H1 (cell line): ENCODE measurements at regions not wholly inside any gene's neighbourhood (a gene's known extent, or its start where the extent isn't known, plus 50 kb on each side); places are given as distances from the start of the nearest gene placed in this dataset.
"Not testable (repeated sequence)": the region's sequence is repeated elsewhere in the genome, so short reads cannot be mapped to it uniquely, and the experiment has no call there.

Experiments
- CTCF ChIA-PET: fragments of 300-600 bp; sonication (Branson Sonifier 250); formaldehyde crosslinking; loops from one replicate; lab custom pipeline; 2021; ENCODE audit not compliant: partially characterized antibody; lab: Charles Lee
- POLR2A ChIA-PET: fragments of 300-600 bp; sonication (Branson Sonifier 250); formaldehyde crosslinking; loops from one replicate; lab custom pipeline; 2021; ENCODE audit warnings: inconsistent platforms; ENCODE audit not compliant: partially characterized antibody; lab: Charles Lee
- DNase-seq, 2 experiments: peaks; one replicate each; pipeline versions ENCODE4 v3.0.0 to v3.0.0-alpha.2; 2010 to 2022; ENCODE audit warnings: low spot score in 2 of 2, low read depth in 1 of 2, mixed read lengths in 1 of 2
- FAIRE-seq: peaks from 2 replicates; lab custom pipeline; 2011; peaks lifted over from hg19 to GRCh38; lab: Jason Lieb, UNC
- H2AFZ ChIP-seq: 2 replicates; pipeline ENCODE4 v1.8.1; 2012; ENCODE audit warnings: low read length, inconsistent platforms
- H2AK5ac ChIP-seq: 2 replicates; pipeline ENCODE4 v1.6.1; 2013; ENCODE audit warnings: low read depth, low read length
- H2BK120ac ChIP-seq: replicated peaks from 2 replicates; pipeline ENCODE3; 2013; ENCODE audit warnings: low read depth, low read length, inconsistent platforms
- H2BK12ac ChIP-seq: 2 replicates; pipeline ENCODE4 v1.6.1; 2013; ENCODE audit warnings: low read depth, low read length
- H2BK15ac ChIP-seq: 2 replicates; pipeline ENCODE4 v1.6.1; 2013; ENCODE audit warnings: low read length
- H2BK20ac ChIP-seq: 2 replicates; pipeline ENCODE4 v1.6.1; 2013; ENCODE audit warnings: low read length
- H2BK5ac ChIP-seq: 2 replicates; pipeline ENCODE4 v1.6.1; 2013; ENCODE audit warnings: low read depth, low read length
- H3K14ac ChIP-seq: 2 replicates; pipeline ENCODE4 v1.6.1; 2013; ENCODE audit warnings: inconsistent platforms; ENCODE audit not compliant: insufficient read length
- H3K18ac ChIP-seq: 2 replicates; pipeline ENCODE4 v1.6.1; 2013; ENCODE audit warnings: low read length; ENCODE audit errors: extremely low read depth
- H3K23ac ChIP-seq: 2 replicates; pipeline ENCODE4 v1.6.1; 2013; ENCODE audit warnings: inconsistent platforms; ENCODE audit not compliant: insufficient read length
- H3K23me2 ChIP-seq: 2 replicates; pipeline ENCODE4 v1.6.1; 2013; ENCODE audit warnings: low read depth, low read length
- H3K27ac ChIP-seq: 2 replicates; pipeline ENCODE4 v1.6.1; 2011; ENCODE audit warnings: low read depth, low read length, inconsistent platforms
- H3K27me3 ChIP-seq, 4 experiments: replicated peaks in 1 of 4; 1 replicate in 1 of 4; 2 replicates in 3 of 4; pipeline versions ENCODE4 v1.6.1 to v1.8.1; 2011 to 2013; ENCODE audit warnings: low read length in 3 of 4, mild to moderate bottlenecking in 3 of 4, inconsistent platforms in 2 of 4, mixed read lengths in 2 of 4, moderate library complexity in 1 of 4; ENCODE audit not compliant: control insufficient read depth in 3 of 4, insufficient read depth in 3 of 4; ENCODE audit errors: extremely low read depth in 1 of 4
- H3K36me3 ChIP-seq, 4 experiments: 2 replicates each; pipeline versions ENCODE4 v1.6.1 to v1.8.1; 2011 to 2013; ENCODE audit warnings: mild to moderate bottlenecking in 4 of 4, low read length in 3 of 4, moderate library complexity in 2 of 4, control low read depth in 1 of 4, inconsistent platforms in 1 of 4; ENCODE audit not compliant: insufficient read depth in 4 of 4, control insufficient read depth in 2 of 4
- H3K4ac ChIP-seq: replicated peaks from 2 replicates; pipeline ENCODE3; 2013; ENCODE audit warnings: low read length, low read depth, mixed read lengths, inconsistent platforms; ENCODE audit not compliant: insufficient read length
- H3K4me1 ChIP-seq, 4 experiments: replicated peaks in 1 of 4; 1 replicate in 1 of 4; 2 replicates in 3 of 4; pipeline versions ENCODE4 v1.6.1 to v1.8.1; 2011 to 2013; ENCODE audit warnings: low read length in 3 of 4, inconsistent platforms in 2 of 4, mixed read lengths in 1 of 4; ENCODE audit not compliant: insufficient read depth in 4 of 4, control insufficient read depth in 3 of 4
- H3K4me2 ChIP-seq, 2 experiments: 2 replicates each; pipeline versions ENCODE4 v1.6.1 to v1.8.1; 2011 to 2013; ENCODE audit warnings: low read depth in 2 of 2, low read length in 2 of 2, control low read depth in 1 of 2, inconsistent platforms in 1 of 2, mild to moderate bottlenecking in 1 of 2; ENCODE audit not compliant: insufficient read depth in 1 of 2
- H3K4me3 ChIP-seq, 4 experiments: fragments of 200-600, 300-600 bp in 1 of 4; sonication (generic), shearing (Covaris generic), sonication (Bioruptor Twin) in 1 of 4; 2 replicates each; pipeline versions ENCODE4 v1.5.1 to v1.8.1; 2011 to 2016; ENCODE audit warnings: low read length in 4 of 4, low read depth in 3 of 4, control low read depth in 2 of 4, inconsistent platforms in 2 of 4, mild to moderate bottlenecking in 2 of 4, mixed read lengths in 1 of 4, moderate library complexity in 1 of 4; ENCODE audit not compliant: insufficient read depth in 2 of 4; ENCODE audit errors: extremely low read depth in 1 of 4
- H3K56ac ChIP-seq: replicated peaks from 2 replicates; pipeline ENCODE3; 2013; ENCODE audit warnings: low read depth, mild to moderate bottlenecking, mixed read lengths, low read length, inconsistent platforms; ENCODE audit not compliant: insufficient read length
- H3K79me1 ChIP-seq: 2 replicates; pipeline ENCODE4 v1.6.1; 2013; ENCODE audit warnings: low read depth, low read length, control low read depth
- H3K79me2 ChIP-seq, 2 experiments: 2 replicates each; pipeline versions ENCODE4 v1.6.1 to v1.8.1; 2012 to 2013; ENCODE audit warnings: low read length in 2 of 2, mild to moderate bottlenecking in 2 of 2, inconsistent platforms in 1 of 2; ENCODE audit not compliant: insufficient read depth in 2 of 2, control insufficient read depth in 1 of 2
- H3K9ac ChIP-seq, 4 experiments: replicated peaks in 1 of 4; 1 replicate in 1 of 4; 2 replicates in 3 of 4; pipeline versions ENCODE4 v1.6.1 to v1.8.1; 2011 to 2013; ENCODE audit warnings: low read depth in 3 of 4, low read length in 3 of 4, control low read depth in 2 of 4, mild to moderate bottlenecking in 2 of 4, moderate library complexity in 2 of 4, inconsistent platforms in 1 of 4; ENCODE audit errors: extremely low read depth in 1 of 4
- H3K9me3 ChIP-seq, 2 experiments: 2 replicates each; pipeline versions ENCODE4 v1.6.1 to v1.8.1; 2012 to 2013; ENCODE audit warnings: mild to moderate bottlenecking in 2 of 2, moderate library complexity in 2 of 2, control low read depth in 1 of 2, inconsistent platforms in 1 of 2, low read depth in 1 of 2, low read length in 1 of 2, mixed read lengths in 1 of 2; ENCODE audit not compliant: insufficient read depth in 2 of 2
- H4K20me1 ChIP-seq, 2 experiments: replicated peaks in 1 of 2; 2 replicates each; pipeline versions ENCODE3 to v1.8.1; 2011 to 2013; ENCODE audit warnings: inconsistent platforms in 2 of 2, low read length in 2 of 2, mild to moderate bottlenecking in 1 of 2; ENCODE audit not compliant: insufficient read depth in 2 of 2, control insufficient read depth in 1 of 2
- H4K5ac ChIP-seq: 2 replicates; pipeline ENCODE4 v1.6.1; 2013; ENCODE audit warnings: low read length, low read depth, mixed read lengths, inconsistent platforms; ENCODE audit not compliant: insufficient read length
- H4K8ac ChIP-seq: 2 replicates; pipeline ENCODE4 v1.8.0; 2013; ENCODE audit warnings: mild to moderate bottlenecking, moderate library complexity, low read length, inconsistent platforms; ENCODE audit not compliant: insufficient read depth; ENCODE audit errors: extremely low read depth
- H4K91ac ChIP-seq: replicated peaks from 2 replicates; pipeline ENCODE3; 2013; ENCODE audit warnings: low read length, mixed read lengths, inconsistent platforms; ENCODE audit not compliant: insufficient read length
- FOSL1 ChIP-seq: IDR thresholded peaks from 2 replicates; pipeline ENCODE4 v1.6.1; 2011; ENCODE audit warnings: mild to moderate bottlenecking, low read depth, low read length, moderate library complexity; ENCODE audit not compliant: insufficient read depth
- HDAC2 ChIP-seq, 2 experiments: fragments of 300-600 bp in 1 of 2; sonication (generic) in 1 of 2; IDR thresholded peaks; 2 replicates each; pipeline ENCODE4 v1.6.1; 2011 to 2012; ENCODE audit warnings: low read depth in 2 of 2, low read length in 2 of 2, mild to moderate bottlenecking in 2 of 2, moderate library complexity in 2 of 2, borderline replicate concordance in 1 of 2, inconsistent platforms in 1 of 2
- POLR2A ChIP-seq, 2 experiments: IDR thresholded peaks; 1 replicate in 1 of 2; 2 replicates in 1 of 2; pipeline ENCODE4 v1.6.1; 2011; ENCODE audit warnings: low read depth in 2 of 2, low read length in 2 of 2, mild to moderate bottlenecking in 2 of 2; ENCODE audit errors: control extremely low read depth in 1 of 2
- SAP30 ChIP-seq: fragments of 300-600 bp; sonication (generic); IDR thresholded peaks from 2 replicates; pipeline ENCODE4 v1.7.1; 2012; ENCODE audit warnings: low read length, moderate library complexity, mild to moderate bottlenecking, inconsistent platforms; ENCODE audit not compliant: insufficient read depth, insufficient replicate concordance
- SIX5 ChIP-seq: IDR thresholded peaks from 2 replicates; pipeline ENCODE4 v1.6.1; 2011; ENCODE audit warnings: mild to moderate bottlenecking, low read depth, low read length
- WGBS, 2 experiments: shearing (Covaris generic) in 1 of 2; methylation state at CpG; one replicate each; pipeline versions ENCODE4 v1.1.6 to v1.1.7; 2013 to 2015; ENCODE audit warnings: low lambda C conversion rate in 2 of 2, mixed read lengths in 2 of 2, inconsistent platforms in 1 of 2, low coverage in 1 of 2, missing lambda C conversion rate in 1 of 2; ENCODE audit not compliant: insufficient replicate concordance in 2 of 2, insufficient coverage in 1 of 2, insufficient read length in 1 of 2; ENCODE audit errors: extremely low coverage in 1 of 2, missing lambda C conversion rate in 1 of 2; 5-methylcytosine and 5-hydroxymethylcytosine counted together

DNA sequence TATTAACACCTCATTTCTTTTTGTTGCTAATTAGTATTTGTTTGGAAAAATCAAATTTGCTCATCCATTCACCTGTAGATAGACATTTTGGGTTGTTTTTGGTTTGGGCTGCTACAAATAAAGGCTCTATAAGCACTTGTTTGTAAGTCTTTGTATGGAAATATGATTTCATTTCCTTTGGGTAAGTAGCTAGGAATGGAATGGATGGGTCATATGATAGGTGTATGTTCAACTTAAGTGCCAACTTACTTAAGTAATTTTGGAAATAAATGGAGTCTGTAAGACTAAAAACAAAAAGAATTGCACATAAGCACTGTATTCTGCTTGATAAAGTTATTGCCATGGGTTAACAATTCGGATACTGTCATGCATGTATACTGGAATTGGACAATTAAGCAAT, 157.7 kb upstream of the NAMPT start (continued):
- TF ChIP-seq HDAC2 (IDR thresholded peaks at IDR 0.05; ENCODE audit: borderline replicate concordance in 1 of 2, low read depth in 2 of 2, low read length in 2 of 2): no peak
- no peak for TF ChIP-seq SIX5
- no peak for TF ChIP-seq POLR2A (IDR thresholded peaks at IDR 0.05; ENCODE audit: control extremely low read depth in 1 of 2, low read depth in 2 of 2, low read length in 2 of 2)
- no peak for TF ChIP-seq SAP30
- TF ChIP-seq FOSL1: no peak

DNA sequence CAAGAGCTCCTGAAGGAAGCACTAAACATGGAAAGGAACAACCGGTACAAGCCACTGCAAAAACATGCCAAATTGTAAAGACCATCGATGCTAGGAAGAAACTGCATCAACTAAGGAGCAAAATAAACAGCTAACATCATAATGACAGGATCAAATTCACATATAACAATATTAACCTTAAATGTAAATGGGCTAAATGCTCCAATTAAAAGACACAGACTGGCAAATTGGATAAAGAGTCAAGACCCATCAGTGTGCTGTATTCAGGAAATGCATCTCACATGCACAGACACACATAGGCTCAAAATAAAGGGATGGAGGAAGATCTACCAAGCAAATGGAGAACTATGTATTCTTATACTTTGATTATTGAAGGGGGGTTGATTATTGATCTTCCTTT, 156.6 kb upstream of the NAMPT start:
- H4K20me1 ChIP-seq, H3K56ac ChIP-seq, DNase-seq, H3K4ac ChIP-seq, H3K36me3 ChIP-seq, H3K14ac ChIP-seq, H3K9me3 ChIP-seq, H4K5ac ChIP-seq, H3K23me2 ChIP-seq, H3K27me3 ChIP-seq, H3K23ac ChIP-seq, H2BK5ac ChIP-seq, H2BK12ac ChIP-seq, H2BK20ac ChIP-seq, H3K79me2 ChIP-seq, H3K4me2 ChIP-seq, H3K4me3 ChIP-seq, H3K79me1 ChIP-seq, POLR2A ChIA-PET, H4K8ac ChIP-seq, H4K91ac ChIP-seq, H3K9ac ChIP-seq, H2BK15ac ChIP-seq, H2AFZ ChIP-seq, CTCF ChIA-PET, H2BK120ac ChIP-seq, FAIRE-seq, H2AK5ac ChIP-seq, H3K27ac ChIP-seq, H3K18ac ChIP-seq, H3K4me1 ChIP-seq: not testable (repeated sequence)
- 92% methylated on average over 2 of the region's 2 CpGs; no CpG with 5 or more reads in 1 of the 2 experiments for WGBS, 2 experiments
